Fibroblast of lung (primary cell): ENCODE measurements at regions not wholly inside any gene's neighbourhood (a gene's known extent, or its start where the extent isn't known, plus 50 kb on each side); places are given as distances from the start of the nearest gene placed in this dataset.

Experiments
- DNase-seq, 2 donors: peaks; one replicate each; pipeline versions ENCODE4 v3.0.0 to v3.0.0-alpha.2; 2010; ENCODE audit warnings: low read depth in 2 of 2
- H2AFZ ChIP-seq: 2 replicates; pipeline ENCODE4 v1.5.1; 2012; ENCODE audit warnings: low read length, control low read depth, inconsistent platforms
- H3K27ac ChIP-seq: 2 replicates; pipeline ENCODE4 v1.5.1; 2011; ENCODE audit warnings: low read length, control low read depth; ENCODE audit not compliant: insufficient read depth
- H3K27me3 ChIP-seq: 2 replicates; pipeline ENCODE4 v1.5.1; 2011; ENCODE audit warnings: mild to moderate bottlenecking, low read length; ENCODE audit not compliant: control insufficient read depth, insufficient read depth
- H3K36me3 ChIP-seq: 2 replicates; pipeline ENCODE4 v1.5.1; 2011; ENCODE audit warnings: low read length; ENCODE audit not compliant: control insufficient read depth, insufficient read depth
- H3K4me1 ChIP-seq: 2 replicates; pipeline ENCODE4 v1.5.1; 2011; ENCODE audit warnings: low read length; ENCODE audit not compliant: control insufficient read depth, insufficient read depth; ENCODE audit errors: extremely low read depth
- H3K4me2 ChIP-seq: 2 replicates; pipeline ENCODE4 v1.5.1; 2011; ENCODE audit warnings: low read length, control low read depth; ENCODE audit not compliant: insufficient read depth; ENCODE audit errors: extremely low read depth
- H3K4me3 ChIP-seq, 4 experiments: fragments of 200-600 bp in 1 of 4; sonication (generic) in 1 of 4; replicated peaks in 1 of 4; 2 replicates each; pipeline ENCODE4 v1.5.1; 2011 to 2016; ENCODE audit warnings: low read length in 4 of 4, low read depth in 3 of 4, mild to moderate bottlenecking in 3 of 4, control low read depth in 2 of 4, inconsistent platforms in 1 of 4, mixed read lengths in 1 of 4; ENCODE audit not compliant: insufficient read depth in 1 of 4; ENCODE audit errors: control extremely low read depth in 1 of 4
- H3K79me2 ChIP-seq: 2 replicates; pipeline ENCODE4 v1.5.1; 2012; ENCODE audit warnings: mild to moderate bottlenecking, low read length, inconsistent platforms; ENCODE audit not compliant: control insufficient read depth, insufficient read depth
- H3K9ac ChIP-seq: 2 replicates; pipeline ENCODE4 v1.5.1; 2011; ENCODE audit warnings: mild to moderate bottlenecking, low read length, control low read depth; ENCODE audit not compliant: insufficient read depth
- H3K9me3 ChIP-seq: 2 replicates; pipeline ENCODE4 v1.5.1; 2012; ENCODE audit warnings: low read depth, low read length; ENCODE audit not compliant: control insufficient read depth, insufficient read depth
- H4K20me1 ChIP-seq: 2 replicates; pipeline ENCODE4 v1.5.1; 2011; ENCODE audit warnings: low read length; ENCODE audit not compliant: control insufficient read depth, insufficient read depth; ENCODE audit errors: extremely low read depth
- EZH2 ChIP-seq: IDR thresholded peaks from 2 replicates; pipeline ENCODE4 v1.5.1; 2012; ENCODE audit warnings: low read length, control low read depth, mild to moderate bottlenecking; ENCODE audit errors: missing control alignments
- TF ChIP-seq, protein P1 (sequence below), 2 donors: IDR thresholded peaks in 1 of 2; conservative IDR thresholded peaks in 1 of 2; 1 replicate in 1 of 2; 2 replicates in 1 of 2; pipeline ENCODE4 v1.5.1; 2011 to 2012; ENCODE audit warnings: low read length in 2 of 2, control low read depth in 1 of 2, inconsistent platforms in 1 of 2, low read depth in 1 of 2, mild to moderate bottlenecking in 1 of 2

DNA sequence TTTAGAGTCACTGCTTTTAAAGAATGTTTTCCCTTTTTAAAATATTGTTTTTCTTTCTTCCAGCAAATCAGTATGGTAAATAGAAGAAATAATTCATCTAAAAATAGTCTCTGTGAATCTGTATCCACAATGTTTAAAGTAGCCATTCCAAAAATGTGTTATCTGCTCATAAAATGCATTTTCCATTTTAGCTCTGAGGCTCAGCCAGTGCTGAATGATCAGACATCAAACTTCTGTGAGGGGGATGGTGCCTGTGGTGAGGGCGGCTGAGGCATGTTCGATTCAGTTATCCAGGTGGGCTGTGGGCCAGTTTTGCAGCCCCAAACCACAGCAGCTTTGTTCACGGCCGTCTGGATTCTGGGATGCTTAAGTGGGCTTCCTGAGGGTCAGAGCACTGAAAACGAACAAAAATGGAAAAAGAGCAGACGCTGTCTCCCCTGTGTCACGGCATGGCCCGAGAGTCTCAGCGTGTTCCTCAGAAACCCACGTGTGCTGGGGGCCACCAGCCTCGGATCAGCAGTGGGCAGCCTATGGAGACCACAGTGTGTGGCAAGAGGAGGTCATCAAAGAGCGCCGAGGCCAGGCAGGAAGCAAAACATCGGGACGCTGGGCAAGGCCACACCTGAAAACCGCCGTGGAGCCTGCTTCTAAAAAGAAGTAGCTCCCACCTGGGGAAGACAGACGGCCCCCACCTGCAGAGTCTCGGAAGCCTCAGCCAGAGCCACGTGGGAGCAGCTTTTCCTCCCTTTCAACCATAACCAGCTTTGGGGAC is 134.9 kb upstream of the THBS2 start:
- no peaks in the 10 kb centered on the region for H4K20me1 ChIP-seq
- H3K4me3 ChIP-seq = no peak overlapping the region
- H3K27ac ChIP-seq = no peak overlapping the region
- H3K79me2 ChIP-seq = no peaks in the 10 kb centered on the region
- H3K4me1 ChIP-seq = no peaks in the 10 kb centered on the region
- no peaks in the 10 kb centered on the region for H3K9me3 ChIP-seq
- DNase-seq = no peak
- TF ChIP-seq EZH2 = no peak
- TF ChIP-seq, protein P1, sequence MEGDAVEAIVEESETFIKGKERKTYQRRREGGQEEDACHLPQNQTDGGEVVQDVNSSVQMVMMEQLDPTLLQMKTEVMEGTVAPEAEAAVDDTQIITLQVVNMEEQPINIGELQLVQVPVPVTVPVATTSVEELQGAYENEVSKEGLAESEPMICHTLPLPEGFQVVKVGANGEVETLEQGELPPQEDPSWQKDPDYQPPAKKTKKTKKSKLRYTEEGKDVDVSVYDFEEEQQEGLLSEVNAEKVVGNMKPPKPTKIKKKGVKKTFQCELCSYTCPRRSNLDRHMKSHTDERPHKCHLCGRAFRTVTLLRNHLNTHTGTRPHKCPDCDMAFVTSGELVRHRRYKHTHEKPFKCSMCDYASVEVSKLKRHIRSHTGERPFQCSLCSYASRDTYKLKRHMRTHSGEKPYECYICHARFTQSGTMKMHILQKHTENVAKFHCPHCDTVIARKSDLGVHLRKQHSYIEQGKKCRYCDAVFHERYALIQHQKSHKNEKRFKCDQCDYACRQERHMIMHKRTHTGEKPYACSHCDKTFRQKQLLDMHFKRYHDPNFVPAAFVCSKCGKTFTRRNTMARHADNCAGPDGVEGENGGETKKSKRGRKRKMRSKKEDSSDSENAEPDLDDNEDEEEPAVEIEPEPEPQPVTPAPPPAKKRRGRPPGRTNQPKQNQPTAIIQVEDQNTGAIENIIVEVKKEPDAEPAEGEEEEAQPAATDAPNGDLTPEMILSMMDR (conservative IDR thresholded peaks at IDR 0.05 in 1 of 2, IDR thresholded peaks at IDR 0.05 in 1 of 2; ENCODE audit: low read depth in 1 of 2, low read length in 2 of 2) = no peak
- H3K9ac ChIP-seq = no peak overlapping the region
- H3K36me3 ChIP-seq = no peaks in the 10 kb centered on the region
- H3K27me3 ChIP-seq = no peaks in the 10 kb centered on the region
- no peak overlapping the region for H2AFZ ChIP-seq
- H3K4me2 ChIP-seq = no peak overlapping the region

DNA sequence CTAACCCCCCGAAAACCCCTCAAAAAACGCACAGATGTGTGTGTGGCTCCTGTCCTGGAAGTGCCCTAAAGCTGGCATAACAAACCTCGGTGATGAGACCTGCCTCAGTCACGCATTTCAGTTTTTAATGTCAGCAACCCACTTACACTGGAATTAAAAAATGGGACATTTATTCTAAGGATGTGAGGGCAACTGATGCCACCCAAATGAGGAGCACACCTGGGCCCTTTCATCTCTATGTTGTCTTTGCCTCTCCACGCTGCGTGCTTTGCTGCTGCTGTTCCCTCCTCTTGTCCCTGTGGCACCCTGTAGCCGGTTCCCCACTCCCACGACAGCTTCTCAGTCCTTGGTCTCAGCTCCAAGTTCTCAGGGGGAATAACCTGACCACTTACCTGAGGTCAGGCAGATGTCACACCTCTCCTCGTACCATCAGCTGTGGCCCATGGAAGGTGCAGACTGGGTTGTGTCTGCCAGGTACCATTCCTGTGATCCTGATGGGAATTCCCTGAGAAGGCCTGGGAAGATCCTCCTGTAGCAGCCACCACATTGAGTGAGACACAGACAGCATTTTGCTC is 134.2 kb upstream of the THBS2 start:
- no peak overlapping the region for H3K4me3 ChIP-seq
- TF ChIP-seq EZH2 = no peak
- TF ChIP-seq, protein P1 (conservative IDR thresholded peaks at IDR 0.05 in 1 of 2, IDR thresholded peaks at IDR 0.05 in 1 of 2; ENCODE audit: low read depth in 1 of 2, low read length in 2 of 2) = no peak
- no peak for DNase-seq
- no peak overlapping the region for H3K9ac ChIP-seq
- no peaks in the 10 kb centered on the region for H4K20me1 ChIP-seq
- no peaks in the 10 kb centered on the region for H3K79me2 ChIP-seq
- no peak overlapping the region for H3K4me2 ChIP-seq
- H2AFZ ChIP-seq = no peak overlapping the region
- H3K27ac ChIP-seq = no peak overlapping the region
- H3K9me3 ChIP-seq = no peaks in the 10 kb centered on the region
- no peaks in the 10 kb centered on the region for H3K36me3 ChIP-seq
- no peaks in the 10 kb centered on the region for H3K27me3 ChIP-seq
- no peaks in the 10 kb centered on the region for H3K4me1 ChIP-seq

DNA sequence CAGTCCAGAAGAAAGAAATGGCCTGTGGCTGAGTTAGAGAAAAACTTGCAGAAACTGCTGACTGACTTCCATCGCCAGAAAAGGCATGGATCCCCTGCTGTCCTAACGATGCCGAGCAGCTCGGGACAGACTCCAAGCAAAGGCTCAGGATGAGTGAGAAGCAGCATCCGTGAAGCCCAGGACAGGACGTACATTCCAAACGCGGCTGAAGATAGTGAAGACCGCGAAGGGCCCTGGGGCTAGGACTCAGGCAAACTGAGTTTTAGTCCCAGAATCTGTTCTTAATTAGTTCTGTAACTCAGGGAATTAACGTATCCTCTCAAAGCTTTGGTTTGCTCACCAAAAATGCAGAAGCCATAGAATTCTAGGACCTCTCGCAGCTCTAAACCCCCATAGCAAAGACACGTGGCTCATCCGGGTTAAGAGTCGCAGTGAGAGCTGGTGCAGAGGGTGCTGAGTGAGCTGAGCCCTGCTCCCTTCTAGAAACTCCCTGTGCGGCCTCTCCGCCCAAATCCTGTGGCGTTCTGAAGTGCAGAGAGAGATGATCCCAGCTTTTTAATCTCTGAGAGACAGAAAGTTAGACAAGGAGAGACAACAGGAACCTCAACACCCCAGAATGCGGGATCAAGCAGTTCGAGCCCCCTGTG is 132.9 kb upstream of the THBS2 start:
- no peak overlapping the region for H3K27ac ChIP-seq
- H3K79me2 ChIP-seq = no peaks in the 10 kb centered on the region
- no peaks in the 10 kb centered on the region for H3K27me3 ChIP-seq
- DNase-seq = peak in 1 of 2 donors; percentile 13
- no peaks in the 10 kb centered on the region for H4K20me1 ChIP-seq
- H2AFZ ChIP-seq = peak overlapping the region; percentile 58
- peak overlapping the region; percentile 44 for H3K4me2 ChIP-seq
- H3K9ac ChIP-seq = no peak overlapping the region
- H3K36me3 ChIP-seq = no peaks in the 10 kb centered on the region
- H3K9me3 ChIP-seq = no peaks in the 10 kb centered on the region
- H3K4me1 ChIP-seq = no peaks in the 10 kb centered on the region
- H3K4me3 ChIP-seq = peak overlapping the region in 1 of 4 experiments; percentile 5
- TF ChIP-seq, protein P1 (conservative IDR thresholded peaks at IDR 0.05 in 1 of 2, IDR thresholded peaks at IDR 0.05 in 1 of 2; ENCODE audit: low read depth in 1 of 2, low read length in 2 of 2) = no peak
- TF ChIP-seq EZH2 = no peak
